H9 (cell line): ENCODE measurements at regions not wholly inside any gene's neighbourhood (a gene's known extent, or its start where the extent isn't known, plus 50 kb on each side); places are given as distances from the start of the nearest gene placed in this dataset.

Experiments
- DNase-seq: peaks from one replicate; pipeline ENCODE4 v3.0.0-alpha.2; 2017
- H2AFZ ChIP-seq: one replicate; pipeline ENCODE4 v1.6.1; 2013; ENCODE audit warnings: mild to moderate bottlenecking, low read length, control low read depth, moderate library complexity
- H2AK5ac ChIP-seq: 2 replicates; pipeline ENCODE4 v1.6.1; 2013; ENCODE audit warnings: low read length, control low read depth, mixed read lengths; ENCODE audit not compliant: insufficient read length
- H2BK120ac ChIP-seq: one replicate; pipeline ENCODE4 v1.6.1; 2013; ENCODE audit warnings: low read depth, mild to moderate bottlenecking, low read length, control low read depth, inconsistent platforms; ENCODE audit not compliant: poor library complexity, severe bottlenecking
- H2BK12ac ChIP-seq: 2 replicates; pipeline ENCODE4 v1.6.1; 2013; ENCODE audit warnings: low read length, control low read depth, mixed read lengths, low read depth; ENCODE audit not compliant: insufficient read length
- H2BK15ac ChIP-seq: 2 replicates; pipeline ENCODE4 v1.6.1; 2013; ENCODE audit warnings: low read depth, low read length, control low read depth
- H2BK20ac ChIP-seq: one replicate; pipeline ENCODE4 v1.6.1; 2013; ENCODE audit warnings: low read depth, mild to moderate bottlenecking, low read length, control low read depth, inconsistent platforms; ENCODE audit not compliant: poor library complexity, severe bottlenecking
- H2BK5ac ChIP-seq: 2 replicates; pipeline ENCODE4 v1.6.1; 2013; ENCODE audit warnings: low read length, control low read depth, mixed read lengths; ENCODE audit not compliant: insufficient read length
- H3K14ac ChIP-seq: 2 replicates; pipeline ENCODE4 v1.6.1; 2013; ENCODE audit warnings: low read length, control low read depth; ENCODE audit not compliant: insufficient read depth
- H3K18ac ChIP-seq: 2 replicates; pipeline ENCODE4 v1.6.1; 2013; ENCODE audit warnings: low read depth, mild to moderate bottlenecking, mixed read lengths, low read length, control low read depth; ENCODE audit not compliant: insufficient read length
- H3K23ac ChIP-seq: 2 replicates; pipeline ENCODE4 v1.6.1; 2013; ENCODE audit warnings: low read length, control low read depth, mixed read lengths, low read depth; ENCODE audit not compliant: insufficient read length
- H3K23me2 ChIP-seq: 2 replicates; pipeline ENCODE4 v1.6.1; 2013; ENCODE audit warnings: low read depth, mild to moderate bottlenecking, mixed read lengths, low read length, control low read depth; ENCODE audit not compliant: insufficient read length, poor library complexity, severe bottlenecking
- H3K27ac ChIP-seq: 2 replicates; pipeline ENCODE4 v1.5.1; 2013; ENCODE audit warnings: low read length, control low read depth, mixed read lengths, low read depth; ENCODE audit not compliant: insufficient read length
- H3K27me3 ChIP-seq: 2 replicates; pipeline ENCODE4 v1.6.1; 2013; ENCODE audit warnings: low read length, control low read depth, inconsistent platforms; ENCODE audit not compliant: insufficient read depth
- H3K4ac ChIP-seq: 2 replicates; pipeline ENCODE4 v1.6.1; 2013; ENCODE audit warnings: low read depth, mild to moderate bottlenecking, control low read depth, inconsistent platforms, low read length, moderate library complexity
- H3K4me1 ChIP-seq: 2 replicates; pipeline ENCODE4 v1.6.1; 2013; ENCODE audit warnings: low read length, control low read depth, inconsistent platforms; ENCODE audit not compliant: insufficient read depth
- H3K4me2 ChIP-seq: 2 replicates; pipeline ENCODE4 v1.6.1; 2013; ENCODE audit warnings: low read length, control low read depth, mixed read lengths; ENCODE audit not compliant: insufficient read length, insufficient read depth
- H3K56ac ChIP-seq: 2 replicates; pipeline ENCODE4 v1.6.1; 2013; ENCODE audit warnings: low read depth, mild to moderate bottlenecking, mixed read lengths, low read length, control low read depth; ENCODE audit not compliant: insufficient read length
- H3K79me1 ChIP-seq: 2 replicates; pipeline ENCODE4 v1.6.1; 2013; ENCODE audit warnings: low read depth, mild to moderate bottlenecking, moderate library complexity, low read length, control low read depth, inconsistent platforms; ENCODE audit not compliant: insufficient read depth, poor library complexity, severe bottlenecking
- H3K79me2 ChIP-seq: 2 replicates; pipeline ENCODE4 v1.6.1; 2013; ENCODE audit warnings: low read length, control low read depth, inconsistent platforms; ENCODE audit not compliant: insufficient read depth
- H3K9ac ChIP-seq: 2 replicates; pipeline ENCODE4 v1.6.1; 2013; ENCODE audit warnings: low read length, control low read depth, mixed read lengths; ENCODE audit not compliant: insufficient read length; ENCODE audit errors: extremely low read depth
- H3K9me3 ChIP-seq: one replicate; pipeline ENCODE4 v1.6.1; 2013; ENCODE audit warnings: low read depth, low read length, inconsistent platforms; ENCODE audit not compliant: control insufficient read depth
- H3T11ph ChIP-seq: one replicate; pipeline ENCODE4 v1.6.1; 2013; ENCODE audit warnings: mild to moderate bottlenecking, low read length, control low read depth, inconsistent platforms
- H4K20me1 ChIP-seq: one replicate; pipeline ENCODE4 v1.6.1; 2013; ENCODE audit not compliant: control insufficient read depth, insufficient read length, insufficient read depth
- H4K5ac ChIP-seq: 2 replicates; pipeline ENCODE4 v1.6.1; 2013; ENCODE audit warnings: low read depth, mild to moderate bottlenecking, mixed read lengths, low read length, control low read depth; ENCODE audit not compliant: insufficient read length
- H4K8ac ChIP-seq: replicated peaks from 2 replicates; pipeline ENCODE4 v1.6.1; 2013; ENCODE audit warnings: low read length, control low read depth, mixed read lengths, low read depth; ENCODE audit not compliant: insufficient read length
- H4K91ac ChIP-seq: 2 replicates; pipeline ENCODE4 v1.6.1; 2013; ENCODE audit warnings: low read depth, mild to moderate bottlenecking, moderate library complexity, mixed read lengths, low read length, control low read depth; ENCODE audit not compliant: insufficient read length
- H3K27ac Mint-ChIP-seq, 3 experiments: 2 replicates in 2 of 3; 3 replicates in 1 of 3; pipeline ENCODE4 v1.8.0; 2020 to 2021; ENCODE audit warnings: mixed read lengths in 3 of 3, mild to moderate bottlenecking in 1 of 3, moderate library complexity in 1 of 3
- H3K27me3 Mint-ChIP-seq: 2 replicates; pipeline ENCODE4 v1.8.0; 2021; ENCODE audit warnings: low read depth, mild to moderate bottlenecking, moderate library complexity, mixed read lengths
- H3K36me3 Mint-ChIP-seq, 3 experiments: 2 replicates in 2 of 3; 3 replicates in 1 of 3; pipeline ENCODE4 v1.8.0; 2020 to 2021; ENCODE audit warnings: low read depth in 3 of 3, mixed read lengths in 3 of 3; ENCODE audit not compliant: insufficient read depth in 1 of 3
- H3K4me1 Mint-ChIP-seq, 2 experiments: 2 replicates each; pipeline ENCODE4 v1.8.0; 2020; ENCODE audit warnings: mixed read lengths in 2 of 2
- H3K4me3 Mint-ChIP-seq, 2 experiments: 2 replicates in 1 of 2; 3 replicates in 1 of 2; pipeline ENCODE4 v1.8.0; 2020 to 2021; ENCODE audit warnings: mild to moderate bottlenecking in 2 of 2, mixed read lengths in 2 of 2, moderate library complexity in 1 of 2
- H3K9me3 Mint-ChIP-seq, 2 experiments: 2 replicates in 1 of 2; 3 replicates in 1 of 2; pipeline ENCODE4 v1.8.0; 2020; ENCODE audit warnings: mild to moderate bottlenecking in 2 of 2, mixed read lengths in 2 of 2, moderate library complexity in 1 of 2
- WGBS: extraction: QIAGEN DNeasy Blood & Tissue Kit; methylation state at CpG from one replicate; pipeline ENCODE4 v1.1.7; 2013; ENCODE audit warnings: missing lambda C conversion rate, low lambda C conversion rate, mixed read lengths; ENCODE audit not compliant: insufficient read length; ENCODE audit errors: extremely low coverage; 5-methylcytosine and 5-hydroxymethylcytosine counted together
- TF ChIP-seq, protein P1 (sequence below): fragments of 200-600 bp; sonication (generic); conservative IDR thresholded peaks from 3 replicates; pipeline ENCODE4 v1.8.0; 2021; ENCODE audit warnings: antibody characterized with exemption, mild to moderate bottlenecking

GRCh38 chr2:88269836-88270235, 99.7 kb downstream of the THNSL2 start:
- H2AFZ ChIP-seq: no peak overlapping the region
- no peak overlapping the region for H3K4me2 ChIP-seq
- peaks cover 17% of the 10 kb centered on the region in 2 experiments; a peak in 4 of 5 replicates for H3K9me3 Mint-ChIP-seq
- no peaks in the 10 kb centered on the region for H3K27me3 ChIP-seq
- H3K9me3 ChIP-seq: no peaks in the 10 kb centered on the region
- H3K4me1 ChIP-seq: no peaks in the 10 kb centered on the region
- H2BK15ac ChIP-seq: no peak overlapping the region
- H3K18ac ChIP-seq: no peak overlapping the region
- no peak overlapping the region for H3K23ac ChIP-seq
- no peaks in the 10 kb centered on the region for H3K79me1 ChIP-seq
- H2BK20ac ChIP-seq: no peak overlapping the region
- TF ChIP-seq, protein P1, sequence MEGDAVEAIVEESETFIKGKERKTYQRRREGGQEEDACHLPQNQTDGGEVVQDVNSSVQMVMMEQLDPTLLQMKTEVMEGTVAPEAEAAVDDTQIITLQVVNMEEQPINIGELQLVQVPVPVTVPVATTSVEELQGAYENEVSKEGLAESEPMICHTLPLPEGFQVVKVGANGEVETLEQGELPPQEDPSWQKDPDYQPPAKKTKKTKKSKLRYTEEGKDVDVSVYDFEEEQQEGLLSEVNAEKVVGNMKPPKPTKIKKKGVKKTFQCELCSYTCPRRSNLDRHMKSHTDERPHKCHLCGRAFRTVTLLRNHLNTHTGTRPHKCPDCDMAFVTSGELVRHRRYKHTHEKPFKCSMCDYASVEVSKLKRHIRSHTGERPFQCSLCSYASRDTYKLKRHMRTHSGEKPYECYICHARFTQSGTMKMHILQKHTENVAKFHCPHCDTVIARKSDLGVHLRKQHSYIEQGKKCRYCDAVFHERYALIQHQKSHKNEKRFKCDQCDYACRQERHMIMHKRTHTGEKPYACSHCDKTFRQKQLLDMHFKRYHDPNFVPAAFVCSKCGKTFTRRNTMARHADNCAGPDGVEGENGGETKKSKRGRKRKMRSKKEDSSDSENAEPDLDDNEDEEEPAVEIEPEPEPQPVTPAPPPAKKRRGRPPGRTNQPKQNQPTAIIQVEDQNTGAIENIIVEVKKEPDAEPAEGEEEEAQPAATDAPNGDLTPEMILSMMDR: no peak
- H2BK5ac ChIP-seq: no peak overlapping the region
- no peak overlapping the region for H2BK120ac ChIP-seq
- H4K5ac ChIP-seq: no peak overlapping the region
- H3K27ac Mint-ChIP-seq: peak overlapping the region in 2 of 3 experiments; percentile 6 to 38; a peak in 2 of 7 replicates
- H3T11ph ChIP-seq: no peak overlapping the region
- no peaks in the 10 kb centered on the region for H3K79me2 ChIP-seq
- no peak overlapping the region for H2BK12ac ChIP-seq
- no peaks in the 10 kb centered on the region for H3K23me2 ChIP-seq
- WGBS: no CpG with 5 or more reads among the region's 5 CpGs
- H3K14ac ChIP-seq: no peak overlapping the region
- no peak overlapping the region for H2AK5ac ChIP-seq
- no peak overlapping the region for H3K4ac ChIP-seq
- H4K20me1 ChIP-seq: no peaks in the 10 kb centered on the region
- no peak overlapping the region for H3K9ac ChIP-seq
- H4K8ac ChIP-seq: no peak overlapping the region
- H4K91ac ChIP-seq: no peak overlapping the region
- H3K36me3 Mint-ChIP-seq: peaks cover 4 to 11% (median 4%) of the 10 kb centered on the region in 3 experiments; a peak in 4 of 7 replicates
- no peak overlapping the region for H3K27ac ChIP-seq
- H3K4me3 Mint-ChIP-seq: no peak overlapping the region
- H3K27me3 Mint-ChIP-seq: peaks cover 6% of the 10 kb centered on the region; the same call in 1 of the 2 replicates
- H3K56ac ChIP-seq: no peak overlapping the region
- DNase-seq: no peak
- H3K4me1 Mint-ChIP-seq: peaks cover 7 to 11% of the 10 kb centered on the region in 2 experiments
